ENCODE measurements at regions not wholly inside any gene's neighbourhood (a gene's known extent, or its start where the extent isn't known, plus 50 kb on each side); places are given as distances from the start of the nearest gene placed in this dataset.

DNA sequence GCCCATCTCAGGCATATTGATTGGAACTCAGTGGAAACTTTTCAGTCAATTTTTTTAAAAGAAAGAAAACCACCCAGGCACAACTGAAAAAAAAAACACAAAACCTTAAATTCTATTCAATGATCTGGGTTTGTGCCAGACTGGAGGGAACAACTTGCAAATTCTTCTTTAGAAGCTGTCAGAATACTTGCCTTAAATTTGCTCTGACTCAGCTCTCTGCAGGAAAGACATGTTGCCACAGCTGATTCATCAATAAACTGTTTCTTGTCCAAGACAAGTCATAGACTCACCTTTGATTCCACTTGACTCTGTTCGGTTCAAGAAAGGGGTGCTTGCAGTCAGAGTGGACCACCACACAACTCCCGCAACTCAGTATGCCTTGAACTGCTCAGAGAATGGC, 117.8 kb upstream of the F13A1 start:
- CTCF ChIA-PET = no interaction called here
- intact Hi-C loops (cut with micrococcal nuclease; ENCODE audit: unreplicated experiment) = no loop called here
- in situ Hi-C loops (cut with HindIII; ENCODE audit: low pct_unique_long_range_greater_than_20kb, low sequenced_read_pairs) = no loop called here
- Histone ChIP-seq H3K27me3 (ENCODE audit: control insufficient read depth, insufficient read depth, low read length) (no peaks in the 10 kb centered on the region), H3K9me3 (ENCODE audit: control insufficient read depth, insufficient read depth, low read depth, low read length) (no peaks in the 10 kb centered on the region), H3K4me3 (ENCODE audit: low read depth in 2 of 2, low read length in 2 of 2) (no peak overlapping the region), H3K36me3 (ENCODE audit: control insufficient read depth, insufficient read depth, low read length) (no peaks in the 10 kb centered on the region), H3K4me1 (ENCODE audit: control insufficient read depth, insufficient read depth, low read length) (no peaks in the 10 kb centered on the region), H3K27ac (ENCODE audit: low read length) (no peak overlapping the region)
- no peak for ATAC-seq
- no peak for DNase-seq (ENCODE audit: low read depth, low spot score)
- POLR2A ChIA-PET = no interaction called here
- BruUV-seq (replicated peaks) = no TSS peak
- TF ChIP-seq TCF7L2 (IDR thresholded peaks at IDR 0.05; ENCODE audit: low read depth, low read length) (no peak), POLR2AphosphoS5 (IDR thresholded peaks at IDR 0.05; ENCODE audit: low read depth, low read length) (no peak), SIN3A (IDR thresholded peaks at IDR 0.05; ENCODE audit: borderline replicate concordance, insufficient read depth, low read depth, low read length) (no peak)
- TF ChIP-seq, protein P1, sequence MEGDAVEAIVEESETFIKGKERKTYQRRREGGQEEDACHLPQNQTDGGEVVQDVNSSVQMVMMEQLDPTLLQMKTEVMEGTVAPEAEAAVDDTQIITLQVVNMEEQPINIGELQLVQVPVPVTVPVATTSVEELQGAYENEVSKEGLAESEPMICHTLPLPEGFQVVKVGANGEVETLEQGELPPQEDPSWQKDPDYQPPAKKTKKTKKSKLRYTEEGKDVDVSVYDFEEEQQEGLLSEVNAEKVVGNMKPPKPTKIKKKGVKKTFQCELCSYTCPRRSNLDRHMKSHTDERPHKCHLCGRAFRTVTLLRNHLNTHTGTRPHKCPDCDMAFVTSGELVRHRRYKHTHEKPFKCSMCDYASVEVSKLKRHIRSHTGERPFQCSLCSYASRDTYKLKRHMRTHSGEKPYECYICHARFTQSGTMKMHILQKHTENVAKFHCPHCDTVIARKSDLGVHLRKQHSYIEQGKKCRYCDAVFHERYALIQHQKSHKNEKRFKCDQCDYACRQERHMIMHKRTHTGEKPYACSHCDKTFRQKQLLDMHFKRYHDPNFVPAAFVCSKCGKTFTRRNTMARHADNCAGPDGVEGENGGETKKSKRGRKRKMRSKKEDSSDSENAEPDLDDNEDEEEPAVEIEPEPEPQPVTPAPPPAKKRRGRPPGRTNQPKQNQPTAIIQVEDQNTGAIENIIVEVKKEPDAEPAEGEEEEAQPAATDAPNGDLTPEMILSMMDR (IDR thresholded peaks at IDR 0.05) = no peak
- TF ChIP-seq, protein P2, sequence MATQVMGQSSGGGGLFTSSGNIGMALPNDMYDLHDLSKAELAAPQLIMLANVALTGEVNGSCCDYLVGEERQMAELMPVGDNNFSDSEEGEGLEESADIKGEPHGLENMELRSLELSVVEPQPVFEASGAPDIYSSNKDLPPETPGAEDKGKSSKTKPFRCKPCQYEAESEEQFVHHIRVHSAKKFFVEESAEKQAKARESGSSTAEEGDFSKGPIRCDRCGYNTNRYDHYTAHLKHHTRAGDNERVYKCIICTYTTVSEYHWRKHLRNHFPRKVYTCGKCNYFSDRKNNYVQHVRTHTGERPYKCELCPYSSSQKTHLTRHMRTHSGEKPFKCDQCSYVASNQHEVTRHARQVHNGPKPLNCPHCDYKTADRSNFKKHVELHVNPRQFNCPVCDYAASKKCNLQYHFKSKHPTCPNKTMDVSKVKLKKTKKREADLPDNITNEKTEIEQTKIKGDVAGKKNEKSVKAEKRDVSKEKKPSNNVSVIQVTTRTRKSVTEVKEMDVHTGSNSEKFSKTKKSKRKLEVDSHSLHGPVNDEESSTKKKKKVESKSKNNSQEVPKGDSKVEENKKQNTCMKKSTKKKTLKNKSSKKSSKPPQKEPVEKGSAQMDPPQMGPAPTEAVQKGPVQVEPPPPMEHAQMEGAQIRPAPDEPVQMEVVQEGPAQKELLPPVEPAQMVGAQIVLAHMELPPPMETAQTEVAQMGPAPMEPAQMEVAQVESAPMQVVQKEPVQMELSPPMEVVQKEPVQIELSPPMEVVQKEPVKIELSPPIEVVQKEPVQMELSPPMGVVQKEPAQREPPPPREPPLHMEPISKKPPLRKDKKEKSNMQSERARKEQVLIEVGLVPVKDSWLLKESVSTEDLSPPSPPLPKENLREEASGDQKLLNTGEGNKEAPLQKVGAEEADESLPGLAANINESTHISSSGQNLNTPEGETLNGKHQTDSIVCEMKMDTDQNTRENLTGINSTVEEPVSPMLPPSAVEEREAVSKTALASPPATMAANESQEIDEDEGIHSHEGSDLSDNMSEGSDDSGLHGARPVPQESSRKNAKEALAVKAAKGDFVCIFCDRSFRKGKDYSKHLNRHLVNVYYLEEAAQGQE (IDR thresholded peaks at IDR 0.05; ENCODE audit: insufficient read depth in 1 of 2, low read depth in 2 of 2, low read length in 1 of 2) = no peak

DNA sequence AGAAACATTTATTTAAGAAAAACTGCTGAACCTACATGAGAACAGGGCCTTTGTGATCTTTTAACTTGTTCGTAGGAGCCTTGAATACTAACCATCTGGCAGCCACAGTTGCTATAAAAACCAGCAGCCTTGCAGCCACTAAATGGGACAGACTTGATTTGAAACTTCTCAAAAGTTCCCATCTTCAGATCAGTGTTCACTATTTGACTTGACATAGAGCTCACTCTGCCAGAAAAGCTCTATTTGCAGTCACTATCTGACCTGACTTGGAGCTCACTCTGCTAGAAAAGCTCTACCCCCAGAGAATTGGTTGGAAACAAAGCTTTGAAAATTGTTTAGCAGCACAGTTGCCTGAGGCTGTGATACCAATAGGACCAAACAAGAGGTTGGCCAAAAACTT, 119.3 kb upstream of the F13A1 start:
- Histone ChIP-seq H3K4me3 (ENCODE audit: low read depth in 2 of 2, low read length in 2 of 2) (no peak overlapping the region), H3K4me1 (ENCODE audit: control insufficient read depth, insufficient read depth, low read length) (no peaks in the 10 kb centered on the region), H3K27me3 (ENCODE audit: control insufficient read depth, insufficient read depth, low read length) (no peaks in the 10 kb centered on the region), H3K9me3 (ENCODE audit: control insufficient read depth, insufficient read depth, low read depth, low read length) (no peaks in the 10 kb centered on the region), H3K27ac (ENCODE audit: low read length) (no peak overlapping the region), H3K36me3 (ENCODE audit: control insufficient read depth, insufficient read depth, low read length) (no peaks in the 10 kb centered on the region)
- in situ Hi-C loops (cut with HindIII; ENCODE audit: low pct_unique_long_range_greater_than_20kb, low sequenced_read_pairs) = no loop called here
- intact Hi-C loops (cut with micrococcal nuclease; ENCODE audit: unreplicated experiment) = no loop called here
- ChIA-PET POLR2A (no interaction called here), CTCF (no interaction called here)
- TF ChIP-seq POLR2AphosphoS5 (IDR thresholded peaks at IDR 0.05; ENCODE audit: low read depth, low read length) (no peak), SIN3A (IDR thresholded peaks at IDR 0.05; ENCODE audit: borderline replicate concordance, insufficient read depth, low read depth, low read length) (no peak), TCF7L2 (IDR thresholded peaks at IDR 0.05; ENCODE audit: low read depth, low read length) (no peak)
- TF ChIP-seq, protein P2 (IDR thresholded peaks at IDR 0.05; ENCODE audit: insufficient read depth in 1 of 2, low read depth in 2 of 2, low read length in 1 of 2) = no peak
- TF ChIP-seq, protein P1 (IDR thresholded peaks at IDR 0.05) = no peak
- ATAC-seq (no peak), DNase-seq (ENCODE audit: low read depth, low spot score) (no peak)
- no TSS peak for BruUV-seq (replicated peaks)
